Hematopoietic multipotent progenitor cell treated with erythropoietin and hydrocortisone succinate and interleukin-3 and kit ligand, for 4 days (in vitro differentiated cells): ENCODE measurements at regions not wholly inside any gene's neighbourhood (a gene's known extent, or its start where the extent isn't known, plus 50 kb on each side); places are given as distances from the start of the nearest gene placed in this dataset.

ENCODE experiments used
- DNase-seq: peaks from one replicate; pipeline ENCODE4 v3.0.0-alpha.2; 2015

DNA sequence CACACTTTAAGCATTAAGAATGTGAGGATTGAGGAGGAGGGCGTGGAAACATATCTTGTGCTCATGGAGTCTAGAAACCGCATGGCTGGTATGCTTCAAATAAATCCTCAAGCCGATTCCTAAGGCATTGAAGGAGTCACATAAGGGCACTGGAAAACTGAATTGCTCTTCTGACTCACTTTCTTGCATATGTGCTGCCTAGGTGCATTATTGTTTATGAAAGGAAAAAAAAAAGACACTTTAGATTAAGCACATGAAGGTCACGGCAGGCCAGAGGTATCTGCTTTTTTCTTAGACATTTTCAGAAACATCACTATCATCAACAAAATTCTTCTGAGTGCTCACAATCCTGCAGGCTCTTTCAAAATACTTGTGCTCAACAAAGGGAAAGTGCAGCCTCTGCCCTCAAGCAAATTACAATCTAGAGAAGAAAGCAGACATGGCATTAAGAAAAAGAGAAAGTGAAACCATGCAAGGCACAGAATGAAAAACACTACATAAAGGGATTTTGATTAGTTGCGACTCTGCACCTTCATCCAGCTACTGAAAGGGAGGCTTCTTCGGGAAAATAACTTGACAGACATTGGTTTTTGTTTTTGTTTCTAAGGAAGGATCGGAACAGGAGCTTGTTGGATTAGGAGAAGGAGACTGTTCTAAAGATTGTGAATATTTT is 2117.6 kb downstream of the MAT2B start:
- no peak for DNase-seq

GRCh38 chr5:165624166-165624946 is 2118.9 kb downstream of the MAT2B start:
- no peak for DNase-seq

- no peak for DNase-seq
These were observed 2120.7 kb downstream of the MAT2B start for GRCh38 chr5:165626161-165626560.

GRCh38 chr5:165627548-165628170 is 2122.2 kb downstream of the MAT2B start:
- DNase-seq, result no peak

DNA sequence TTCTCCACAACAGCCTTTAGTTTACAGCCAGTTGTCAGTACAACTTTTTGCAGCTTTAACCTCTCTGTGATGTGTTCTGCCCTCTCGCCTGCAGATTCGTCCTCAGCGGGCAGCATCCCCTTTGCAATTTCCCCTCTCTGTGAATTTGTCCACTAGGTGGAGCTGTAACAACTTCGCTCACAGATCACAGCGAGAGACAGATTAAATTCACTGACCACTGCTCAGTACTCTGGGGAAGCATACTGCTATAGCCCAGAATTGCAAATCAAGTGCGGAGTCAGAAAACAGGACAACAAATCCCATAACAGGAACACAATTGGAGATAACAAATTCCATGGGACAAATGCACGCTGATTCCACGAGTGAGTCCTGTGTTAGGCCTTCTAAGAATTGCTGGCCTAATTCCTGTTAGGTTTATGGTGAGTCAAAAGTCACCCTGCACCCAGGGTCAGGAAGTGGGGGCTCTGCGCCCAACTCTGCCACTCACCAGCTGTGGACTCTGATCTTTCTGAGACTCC is 2124.9 kb downstream of the MAT2B start:
- peak; percentile 79 for DNase-seq

DNA sequence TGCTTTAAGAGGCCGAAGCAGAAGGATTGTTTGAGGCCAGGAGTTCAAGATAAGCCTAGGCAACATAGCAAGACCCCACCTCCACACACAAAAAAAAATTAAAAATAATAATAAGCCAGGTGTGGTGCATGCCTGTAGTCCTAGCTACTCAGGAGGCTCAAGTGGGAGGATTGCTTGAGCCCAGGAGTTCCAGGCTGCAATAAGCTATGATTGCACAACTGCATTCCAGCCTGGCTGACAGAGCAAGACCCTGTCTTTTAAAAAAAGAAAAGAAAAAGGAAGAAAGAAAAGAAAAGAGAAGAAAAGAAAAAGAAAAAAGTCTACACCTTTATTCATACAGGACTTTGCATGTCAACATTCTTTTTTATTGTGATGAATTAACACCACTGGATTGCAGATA is 2125.8 kb downstream of the MAT2B start:
- DNase-seq, result no peak

- DNase-seq, result no peak
These were observed 2136.9 kb downstream of the MAT2B start for GRCh38 chr5:165642366-165642765.

- DNase-seq, result no peak
These were observed 2160.4 kb downstream of the MAT2B start for GRCh38 chr5:165665735-165666400.

DNA sequence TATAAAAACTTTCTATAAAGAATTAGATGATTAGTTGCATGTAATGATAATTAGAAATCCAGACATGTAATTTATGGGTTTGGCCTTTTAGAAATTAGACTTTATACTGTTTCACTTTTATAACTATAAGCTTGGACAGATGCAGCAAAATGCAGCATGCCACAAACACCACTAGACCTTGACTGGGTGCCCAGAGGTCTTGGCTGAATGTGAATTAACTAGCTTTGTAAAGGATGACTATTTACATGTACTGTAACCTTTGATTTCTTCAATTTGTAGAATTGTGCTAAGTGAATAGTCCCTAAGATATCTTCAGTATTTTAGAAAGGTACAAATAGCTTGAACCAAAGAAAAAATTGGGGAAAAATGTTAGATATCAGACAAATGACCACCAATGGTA is 2168.1 kb downstream of the MAT2B start:
- DNase-seq, result no peak

- DNase-seq, result no peak
These were observed 2190.4 kb downstream of the MAT2B start for GRCh38 chr5:165695796-165696195.

GRCh38 chr5:165705960-165706359 is 2200.5 kb downstream of the MAT2B start:
- no peak for DNase-seq

GRCh38 chr5:165712011-165712410 is 2206.6 kb downstream of the MAT2B start:
- no peak for DNase-seq

- no peak for DNase-seq
These were observed 2209.2 kb downstream of the MAT2B start for GRCh38 chr5:165714598-165714997.

DNA sequence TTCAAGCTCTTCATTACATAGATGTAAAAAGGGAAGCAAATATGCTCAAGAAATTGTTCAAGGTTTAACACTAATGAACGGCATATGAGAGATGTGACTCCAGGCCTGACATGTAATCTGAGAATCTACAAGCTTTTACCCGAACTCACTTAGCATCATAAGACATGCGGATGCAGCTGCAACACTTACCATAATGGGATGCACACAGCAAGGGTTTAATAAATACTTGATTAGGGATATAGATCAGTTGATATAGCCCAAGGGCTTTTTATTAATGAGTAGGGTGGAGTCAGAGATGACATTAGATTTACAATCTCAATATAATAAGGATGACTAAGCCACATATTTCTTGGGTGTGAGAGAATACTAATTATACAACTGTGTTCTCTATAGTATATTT is 2215.5 kb downstream of the MAT2B start:
- DNase-seq, result no peak

DNA sequence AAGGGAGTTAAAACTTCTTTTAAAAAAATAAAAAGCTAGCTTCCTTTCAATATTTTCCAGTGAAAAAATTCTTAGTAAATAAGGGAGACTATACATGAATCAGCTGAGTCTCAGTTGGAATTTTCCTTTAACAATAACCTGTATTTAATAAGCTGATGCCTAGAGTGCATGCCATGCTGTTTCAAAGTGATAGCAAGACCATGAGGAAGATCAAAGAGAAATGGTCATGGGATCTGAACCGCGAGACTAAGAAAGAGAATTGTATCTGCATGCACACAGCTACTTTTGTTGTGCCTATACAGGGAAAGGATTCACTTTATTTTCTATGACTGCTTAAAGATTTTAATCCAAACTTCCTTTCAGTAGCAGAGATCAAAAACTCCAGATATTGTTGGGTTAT is 2217.0 kb downstream of the MAT2B start:
- DNase-seq, result no peak

GRCh38 chr5:165723931-165724330 is 2218.5 kb downstream of the MAT2B start:
- no peak for DNase-seq

DNA sequence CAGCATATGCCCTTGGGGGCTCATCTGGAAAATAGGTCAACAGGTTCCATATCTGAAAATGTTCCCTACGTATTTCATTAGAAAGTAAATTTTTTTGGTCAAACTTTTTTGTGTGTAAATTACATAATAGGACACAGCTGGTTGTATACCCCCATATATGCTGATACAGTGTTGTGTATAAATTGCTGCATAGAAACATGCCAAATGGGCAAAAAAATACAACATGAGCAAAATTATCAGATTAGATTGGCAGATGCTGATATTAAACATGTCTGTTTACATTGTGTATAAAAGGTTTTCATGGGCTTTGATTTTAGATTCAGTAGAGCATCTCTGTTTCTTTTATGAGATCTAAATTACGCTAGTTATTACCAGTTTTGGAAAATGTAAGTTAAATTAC is 2223.0 kb downstream of the MAT2B start:
- DNase-seq, result no peak

DNA sequence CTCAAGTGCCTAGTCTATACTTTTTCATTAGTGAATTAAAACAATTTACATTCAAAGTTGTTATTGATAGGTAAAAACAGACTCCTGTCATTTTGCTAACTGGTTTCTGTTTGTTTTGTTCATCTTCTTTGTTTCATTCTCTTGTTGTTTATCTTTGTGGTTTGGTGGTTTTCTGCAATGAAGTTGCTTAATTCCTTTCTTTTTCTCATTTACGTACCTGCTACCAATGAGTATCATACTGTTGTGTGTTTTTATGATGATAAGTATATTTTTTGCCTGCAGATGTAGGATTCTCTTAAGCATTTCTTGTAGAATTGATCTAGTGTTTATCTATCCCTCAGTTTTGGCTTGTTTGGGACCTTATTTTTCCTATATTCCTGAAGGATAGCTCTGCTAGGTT is 2230.0 kb downstream of the MAT2B start:
- DNase-seq, result no peak

GRCh38 chr5:165739079-165739741 is 2233.8 kb downstream of the MAT2B start:
- DNase-seq, result no peak

DNA sequence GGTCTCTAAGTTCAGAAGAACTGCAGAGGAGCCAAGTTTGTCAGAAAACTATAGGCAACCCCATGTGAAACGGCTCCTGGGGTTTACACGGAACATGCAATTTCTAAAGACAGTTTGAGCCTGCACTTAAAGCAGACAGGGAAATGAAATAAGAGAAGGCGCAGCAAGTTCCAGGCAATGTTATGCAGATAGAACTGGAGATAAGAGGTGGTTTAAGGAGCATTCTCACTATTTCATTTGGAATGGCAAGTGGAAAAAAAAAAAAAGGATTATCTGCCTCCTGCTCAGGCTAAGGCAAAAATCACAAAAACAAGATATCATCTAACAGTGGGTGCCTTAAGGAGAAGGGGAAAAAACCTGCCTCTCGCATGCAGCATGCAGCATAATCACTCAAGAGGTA is 2252.4 kb downstream of the MAT2B start:
- no peak for DNase-seq

DNA sequence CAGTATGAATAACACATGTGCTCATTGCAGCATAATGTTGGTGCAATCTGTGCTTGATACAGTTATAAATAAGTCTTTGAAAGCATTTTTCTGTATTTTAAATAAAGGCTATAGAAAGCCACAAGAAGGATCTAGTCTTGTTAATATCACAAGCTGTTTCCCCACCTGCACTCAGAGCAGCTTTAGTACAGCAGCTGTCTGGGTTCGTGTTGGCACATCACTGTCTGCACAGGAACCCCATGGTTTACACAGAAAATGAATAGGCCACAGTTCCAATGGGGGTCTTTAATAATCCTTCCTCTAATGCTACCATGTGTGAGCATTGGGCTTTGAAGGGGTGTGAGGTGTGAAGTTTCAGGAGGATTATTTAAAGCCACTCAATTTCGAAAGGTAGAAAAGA is 2269.7 kb downstream of the MAT2B start:
- DNase-seq, result no peak

DNA sequence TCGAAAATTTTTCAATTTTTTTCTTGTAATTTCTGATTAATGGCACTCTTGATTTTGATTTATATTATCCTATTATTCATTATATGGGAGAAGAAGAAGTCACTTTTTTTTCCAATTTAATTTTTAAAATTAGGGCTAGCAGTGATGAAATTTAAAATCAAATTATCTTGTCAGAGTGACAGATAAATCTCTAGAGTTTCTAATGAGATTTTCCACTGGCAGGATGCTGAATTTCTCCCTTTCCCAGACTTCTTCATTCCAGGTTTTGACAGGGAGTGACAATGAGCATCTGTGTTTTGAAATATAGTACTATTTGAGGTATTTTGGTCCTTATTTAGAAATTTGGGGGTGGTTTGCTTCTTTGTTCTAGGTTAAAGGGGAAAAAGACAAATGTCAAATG is 2274.1 kb downstream of the MAT2B start:
- no peak for DNase-seq

GRCh38 chr5:165780901-165781300 is 2275.5 kb downstream of the MAT2B start:
- DNase-seq, result no peak
